ENCODE measurements at regions not wholly inside any gene's neighbourhood (a gene's known extent, or its start where the extent isn't known, plus 50 kb on each side); places are given as distances from the start of the nearest gene placed in this dataset.

GRCh38 chr11:116539211-116539610 lies 233.6 kb downstream of the BUD13 start:
- no peak for TF ChIP-seq CREB1 (IDR thresholded peaks at IDR 0.05; ENCODE audit: low read depth)
- no peak for TF ChIP-seq CEBPB (IDR thresholded peaks at IDR 0.05)
- no peak for TF ChIP-seq YY1 (IDR thresholded peaks at IDR 0.05; ENCODE audit: low read depth)
- no peak for TF ChIP-seq EP300 (IDR thresholded peaks at IDR 0.05; ENCODE audit: borderline replicate concordance)
- TF ChIP-seq REST (IDR thresholded peaks at IDR 0.05; ENCODE audit: low read depth), result no peak
- TF ChIP-seq TCF12 (IDR thresholded peaks at IDR 0.05; ENCODE audit: low read depth), result no peak
- TF ChIP-seq ZBTB7A (IDR thresholded peaks at IDR 0.05; ENCODE audit: low read depth), result no peak

All from Ishikawa (cell line).